PFSK-1 (cell line): ENCODE measurements at regions not wholly inside any gene's neighbourhood (a gene's known extent, or its start where the extent isn't known, plus 50 kb on each side); places are given as distances from the start of the nearest gene placed in this dataset.

Experiments
- FOXP2 ChIP-seq: optimal IDR thresholded peaks from 2 replicates; pipeline ENCODE3; 2011; ENCODE audit warnings: borderline replicate concordance, control low read depth, inconsistent platforms; ENCODE audit not compliant: insufficient read depth; ENCODE audit errors: extremely low read length, extremely low read depth
- POLR2AphosphoS5 ChIP-seq: IDR thresholded peaks from 2 replicates; pipeline ENCODE4 v1.6.1; 2012; ENCODE audit warnings: low read depth, mild to moderate bottlenecking, control low read depth, low read length, moderate library complexity
- SIN3A ChIP-seq: IDR thresholded peaks from 2 replicates; pipeline ENCODE4 v1.6.1; 2012; ENCODE audit warnings: mild to moderate bottlenecking, low read length, moderate library complexity, borderline replicate concordance; ENCODE audit not compliant: insufficient read depth
- TAF1 ChIP-seq: IDR thresholded peaks from 2 replicates; pipeline ENCODE4 v1.6.1; 2012; ENCODE audit warnings: low read length, control low read depth, borderline replicate concordance; ENCODE audit not compliant: insufficient read depth
- TF ChIP-seq, protein P1 (sequence below), 2 experiments: IDR thresholded peaks; 2 replicates each; pipeline versions ENCODE4 v1.6.1 to v1.8.0; 2011 to 2012; ENCODE audit warnings: low read depth in 2 of 2, low read length in 2 of 2, control low read depth in 1 of 2, inconsistent platforms in 1 of 2, mild to moderate bottlenecking in 1 of 2, moderate library complexity in 1 of 2; ENCODE audit not compliant: insufficient read depth in 1 of 2

DNA sequence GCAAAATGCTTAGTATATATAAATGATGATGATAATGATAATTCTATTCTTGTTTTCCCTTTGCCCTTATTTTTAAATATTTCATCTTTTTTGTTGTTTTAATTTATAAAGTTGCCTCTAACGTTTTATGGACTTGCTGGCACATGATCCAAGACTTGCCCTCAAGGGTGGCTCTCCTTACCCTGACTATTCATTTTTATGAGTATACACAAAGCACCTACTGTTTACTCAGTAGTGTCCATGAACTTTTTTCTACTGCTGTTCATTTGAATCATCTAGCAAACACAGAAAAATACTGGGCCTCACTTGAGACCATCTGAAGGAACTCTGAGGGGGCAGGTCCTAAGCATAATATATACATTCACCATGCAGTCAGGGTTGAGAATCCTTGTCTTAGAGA is 276.2 kb downstream of the AACS start:
- TF ChIP-seq SIN3A (no peak), TAF1 (no peak), POLR2AphosphoS5 (no peak), FOXP2 (no peak)
- TF ChIP-seq, protein P1, sequence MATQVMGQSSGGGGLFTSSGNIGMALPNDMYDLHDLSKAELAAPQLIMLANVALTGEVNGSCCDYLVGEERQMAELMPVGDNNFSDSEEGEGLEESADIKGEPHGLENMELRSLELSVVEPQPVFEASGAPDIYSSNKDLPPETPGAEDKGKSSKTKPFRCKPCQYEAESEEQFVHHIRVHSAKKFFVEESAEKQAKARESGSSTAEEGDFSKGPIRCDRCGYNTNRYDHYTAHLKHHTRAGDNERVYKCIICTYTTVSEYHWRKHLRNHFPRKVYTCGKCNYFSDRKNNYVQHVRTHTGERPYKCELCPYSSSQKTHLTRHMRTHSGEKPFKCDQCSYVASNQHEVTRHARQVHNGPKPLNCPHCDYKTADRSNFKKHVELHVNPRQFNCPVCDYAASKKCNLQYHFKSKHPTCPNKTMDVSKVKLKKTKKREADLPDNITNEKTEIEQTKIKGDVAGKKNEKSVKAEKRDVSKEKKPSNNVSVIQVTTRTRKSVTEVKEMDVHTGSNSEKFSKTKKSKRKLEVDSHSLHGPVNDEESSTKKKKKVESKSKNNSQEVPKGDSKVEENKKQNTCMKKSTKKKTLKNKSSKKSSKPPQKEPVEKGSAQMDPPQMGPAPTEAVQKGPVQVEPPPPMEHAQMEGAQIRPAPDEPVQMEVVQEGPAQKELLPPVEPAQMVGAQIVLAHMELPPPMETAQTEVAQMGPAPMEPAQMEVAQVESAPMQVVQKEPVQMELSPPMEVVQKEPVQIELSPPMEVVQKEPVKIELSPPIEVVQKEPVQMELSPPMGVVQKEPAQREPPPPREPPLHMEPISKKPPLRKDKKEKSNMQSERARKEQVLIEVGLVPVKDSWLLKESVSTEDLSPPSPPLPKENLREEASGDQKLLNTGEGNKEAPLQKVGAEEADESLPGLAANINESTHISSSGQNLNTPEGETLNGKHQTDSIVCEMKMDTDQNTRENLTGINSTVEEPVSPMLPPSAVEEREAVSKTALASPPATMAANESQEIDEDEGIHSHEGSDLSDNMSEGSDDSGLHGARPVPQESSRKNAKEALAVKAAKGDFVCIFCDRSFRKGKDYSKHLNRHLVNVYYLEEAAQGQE (IDR thresholded peaks at IDR 0.05; ENCODE audit: insufficient read depth in 1 of 2, low read depth in 2 of 2, low read length in 2 of 2), result no peak

DNA sequence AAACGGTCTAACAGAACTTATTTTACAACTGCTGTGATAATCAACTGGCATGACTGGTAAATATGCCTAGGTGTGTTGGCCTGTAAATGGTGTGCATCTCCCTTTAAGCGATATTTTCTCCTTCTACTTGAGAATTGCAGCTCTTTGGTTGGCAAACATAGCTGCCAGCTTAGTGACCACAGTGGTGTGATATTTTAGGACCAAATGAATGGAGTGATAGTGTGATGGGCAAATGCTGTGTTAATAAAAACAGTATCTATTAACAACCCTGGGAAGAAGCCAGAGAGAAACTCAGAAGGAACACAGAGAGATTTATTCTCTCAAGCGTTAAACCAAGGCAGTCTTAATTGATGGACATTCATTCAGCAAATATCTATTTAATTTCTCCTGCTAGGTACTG is 278.4 kb downstream of the AACS start:
- TF ChIP-seq SIN3A (no peak), FOXP2 (no peak), TAF1 (no peak), POLR2AphosphoS5 (no peak)
- TF ChIP-seq, protein P1 (IDR thresholded peaks at IDR 0.05; ENCODE audit: insufficient read depth in 1 of 2, low read depth in 2 of 2, low read length in 2 of 2), result no peak

DNA sequence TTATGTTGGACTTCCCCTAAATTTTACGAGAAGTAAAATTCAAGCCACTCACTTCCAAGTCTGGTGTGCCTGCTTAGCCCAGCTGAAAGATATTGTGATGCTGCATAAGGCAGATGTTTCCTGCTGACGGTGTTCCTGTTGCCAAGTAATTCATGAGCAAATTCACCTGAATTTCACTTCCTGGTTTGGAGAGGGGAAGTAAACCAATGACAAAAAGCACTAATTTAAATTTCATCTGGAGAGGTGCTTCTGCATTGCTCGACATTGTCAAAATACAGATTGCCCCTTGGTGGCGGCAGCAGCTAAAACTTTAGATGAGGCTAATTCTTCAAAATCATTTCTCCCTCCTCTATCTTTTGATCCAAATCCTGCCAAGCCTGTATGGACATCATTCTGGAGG is 281.1 kb downstream of the AACS start:
- no peak for TF ChIP-seq SIN3A
- TF ChIP-seq TAF1, result no peak
- TF ChIP-seq FOXP2, result no peak
- TF ChIP-seq POLR2AphosphoS5, result no peak
- TF ChIP-seq, protein P1 (IDR thresholded peaks at IDR 0.05; ENCODE audit: insufficient read depth in 1 of 2, low read depth in 2 of 2, low read length in 2 of 2), result no peak

DNA sequence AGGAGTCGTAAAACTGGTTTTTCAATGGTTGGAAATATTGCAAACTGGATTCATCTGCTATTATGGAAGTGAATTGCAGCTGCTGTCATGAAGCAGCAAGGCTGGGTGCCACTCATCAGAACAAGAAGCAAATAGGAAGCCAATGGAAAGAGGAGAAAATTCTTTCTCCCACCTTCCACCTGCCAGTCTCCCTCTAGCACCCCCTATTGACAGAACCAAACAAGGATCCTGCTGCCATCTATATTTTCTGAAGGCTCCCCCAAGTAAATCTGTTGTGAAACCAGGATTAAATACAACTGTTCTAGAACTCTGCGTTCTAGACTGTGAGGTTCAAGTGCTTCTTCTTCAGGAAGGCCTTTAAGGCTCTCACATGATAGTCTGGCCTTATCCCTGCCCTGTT is 286.6 kb downstream of the AACS start:
- TF ChIP-seq TAF1, result no peak
- TF ChIP-seq POLR2AphosphoS5, result no peak
- TF ChIP-seq FOXP2, result no peak
- TF ChIP-seq SIN3A, result no peak
- TF ChIP-seq, protein P1 (IDR thresholded peaks at IDR 0.05; ENCODE audit: insufficient read depth in 1 of 2, low read depth in 2 of 2, low read length in 2 of 2), result no peak

DNA sequence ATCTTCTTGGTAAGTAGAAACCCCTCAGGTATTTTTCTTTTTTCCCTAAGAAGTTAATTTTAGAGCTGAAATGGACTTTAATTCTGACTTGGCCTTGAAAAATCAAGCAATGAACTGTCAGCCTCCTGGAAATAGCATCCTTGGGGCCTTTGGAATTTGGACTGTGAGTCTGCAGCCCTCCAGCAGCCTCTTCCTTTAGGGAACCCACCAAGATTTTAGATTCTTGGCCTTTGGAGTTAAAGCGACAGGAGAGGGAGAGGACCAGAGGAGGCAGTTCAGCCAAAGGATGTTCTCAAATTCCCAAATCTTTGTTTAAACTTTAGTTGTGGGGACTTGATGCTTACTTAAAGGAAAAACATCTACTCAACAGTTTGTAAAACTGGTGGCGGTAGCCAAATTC is 288.6 kb downstream of the AACS start:
- TF ChIP-seq SIN3A, result no peak
